NCI-H748 (cell line): ENCODE measurements at regions not wholly inside any gene's neighbourhood (a gene's known extent, or its start where the extent isn't known, plus 50 kb on each side); places are given as distances from the start of the nearest gene placed in this dataset.
A peak's percentile ranks its signal among the peaks of the same experiment; 100 is the strongest.
"Not testable (repeated sequence)": the region's sequence is repeated elsewhere in the genome, so short reads cannot be mapped to it uniquely, and the experiment has no call there.

Source experiments
- DNase-seq: peaks from one replicate; lab custom pipeline; 2025; ENCODE audit not compliant: unreplicated experiment; lab: John Stamatoyannopoulos, UW

DNA sequence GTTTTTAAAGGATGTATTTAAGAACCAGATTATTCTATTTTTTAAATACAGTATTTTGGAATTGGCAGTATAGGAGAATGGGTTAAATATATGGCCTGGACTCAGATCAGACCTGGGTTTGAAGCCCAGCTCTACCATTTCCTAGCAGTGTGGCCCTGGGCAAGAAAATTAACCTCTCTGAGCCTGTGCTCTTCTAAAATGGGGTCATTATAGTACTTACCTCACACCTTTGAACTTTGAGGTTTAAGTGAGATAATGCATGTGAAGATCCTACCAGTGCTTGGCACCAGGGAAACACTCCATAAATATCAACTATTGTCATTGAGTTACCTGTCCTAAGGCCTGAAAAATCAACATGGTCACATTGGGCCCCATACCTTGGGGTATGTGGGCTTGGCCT, 93.4 kb upstream of the WSB1 start:
- DNase-seq: no peak

DNA sequence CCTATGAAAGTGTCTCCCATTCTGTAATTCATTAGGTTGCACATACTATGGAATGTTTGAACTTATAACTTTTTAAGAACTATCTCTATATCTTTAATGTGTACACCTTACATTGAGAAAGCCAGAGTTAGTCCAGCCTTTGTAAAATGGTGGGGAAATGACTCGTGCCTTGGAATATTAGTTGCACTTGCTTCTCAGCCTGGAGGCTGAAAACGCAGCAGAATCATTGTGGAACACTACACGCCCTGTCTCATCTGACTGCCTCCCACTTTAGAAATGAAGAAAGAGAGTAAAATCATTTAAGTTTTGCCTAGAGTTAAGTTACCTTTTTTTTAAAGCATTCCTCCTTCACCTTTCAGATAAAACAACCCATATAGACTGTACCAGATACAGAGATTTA, 90.7 kb upstream of the WSB1 start:
- no peak for DNase-seq

DNA sequence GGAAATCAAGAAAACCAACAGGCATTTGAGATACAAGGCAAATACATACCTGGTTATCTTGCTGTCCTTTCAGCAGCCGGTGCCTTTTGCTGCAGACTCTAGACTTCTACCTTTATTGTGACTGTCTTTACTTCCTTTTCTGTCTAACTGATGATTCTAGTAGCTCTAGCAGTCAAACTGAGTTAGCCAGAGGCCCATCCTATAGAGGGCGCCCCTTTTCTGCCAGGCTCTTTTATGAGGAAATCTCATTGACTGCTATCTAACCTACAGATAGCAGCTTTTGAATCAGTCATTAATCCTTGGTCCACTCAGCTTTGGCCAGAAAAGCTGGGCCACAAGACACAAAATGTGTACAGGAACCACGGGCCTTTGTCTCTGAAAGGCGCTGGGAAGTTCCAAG, 87.5 kb upstream of the WSB1 start:
- DNase-seq: peak; percentile 24

GRCh38 chr17:27207073-27207513, 86.8 kb upstream of the WSB1 start:
- DNase-seq: no peak

GRCh38 chr17:27208370-27208769, 85.5 kb upstream of the WSB1 start:
- DNase-seq: not testable (repeated sequence)

GRCh38 chr17:27209316-27209715, 84.6 kb upstream of the WSB1 start:
- DNase-seq: no peak

GRCh38 chr17:27210809-27211208, 83.1 kb upstream of the WSB1 start:
- DNase-seq: not testable (repeated sequence)

DNA sequence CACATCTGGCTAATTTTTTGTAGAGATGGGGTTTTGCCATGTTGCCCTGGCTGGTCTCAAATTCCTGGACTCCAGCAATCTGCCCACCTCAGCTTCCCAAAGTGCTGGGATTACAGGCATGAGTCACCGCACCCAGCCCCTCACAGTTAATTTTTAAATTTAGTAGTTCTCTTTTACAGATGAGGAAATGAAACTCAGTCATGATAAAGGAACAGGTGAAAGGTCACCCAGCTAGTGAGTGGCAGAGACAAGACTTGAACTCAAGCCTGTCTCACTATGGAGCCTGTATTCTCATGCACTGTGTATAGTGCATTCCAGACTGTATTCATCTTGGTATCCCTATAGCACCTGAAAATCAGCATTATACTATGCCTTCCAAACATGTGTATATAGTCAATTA, 77.1 kb upstream of the WSB1 start:
- no peak for DNase-seq

- DNase-seq: no peak
These were observed 76.3 kb upstream of the WSB1 start for GRCh38 chr17:27217631-27218030.

DNA sequence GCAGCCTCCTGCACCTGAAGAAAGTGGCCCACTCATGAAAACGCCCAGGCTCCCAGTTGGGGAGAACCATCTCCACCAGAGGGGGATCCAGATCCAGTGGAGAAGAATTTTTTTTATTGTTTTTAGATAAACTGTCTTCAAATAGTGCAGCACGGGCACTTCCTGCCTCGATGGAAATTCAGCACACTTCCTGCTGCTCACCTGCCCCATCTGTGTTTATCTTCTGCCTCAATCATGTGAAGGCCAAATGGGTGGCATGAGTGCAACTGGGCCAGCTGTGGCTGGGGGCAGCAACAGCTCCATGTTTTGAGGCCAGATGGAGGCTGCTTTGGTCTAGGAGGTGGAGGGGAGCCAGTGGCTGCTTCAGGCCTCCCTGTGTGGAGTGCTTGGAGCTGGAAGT, 75.9 kb upstream of the WSB1 start:
- no peak for DNase-seq

DNA sequence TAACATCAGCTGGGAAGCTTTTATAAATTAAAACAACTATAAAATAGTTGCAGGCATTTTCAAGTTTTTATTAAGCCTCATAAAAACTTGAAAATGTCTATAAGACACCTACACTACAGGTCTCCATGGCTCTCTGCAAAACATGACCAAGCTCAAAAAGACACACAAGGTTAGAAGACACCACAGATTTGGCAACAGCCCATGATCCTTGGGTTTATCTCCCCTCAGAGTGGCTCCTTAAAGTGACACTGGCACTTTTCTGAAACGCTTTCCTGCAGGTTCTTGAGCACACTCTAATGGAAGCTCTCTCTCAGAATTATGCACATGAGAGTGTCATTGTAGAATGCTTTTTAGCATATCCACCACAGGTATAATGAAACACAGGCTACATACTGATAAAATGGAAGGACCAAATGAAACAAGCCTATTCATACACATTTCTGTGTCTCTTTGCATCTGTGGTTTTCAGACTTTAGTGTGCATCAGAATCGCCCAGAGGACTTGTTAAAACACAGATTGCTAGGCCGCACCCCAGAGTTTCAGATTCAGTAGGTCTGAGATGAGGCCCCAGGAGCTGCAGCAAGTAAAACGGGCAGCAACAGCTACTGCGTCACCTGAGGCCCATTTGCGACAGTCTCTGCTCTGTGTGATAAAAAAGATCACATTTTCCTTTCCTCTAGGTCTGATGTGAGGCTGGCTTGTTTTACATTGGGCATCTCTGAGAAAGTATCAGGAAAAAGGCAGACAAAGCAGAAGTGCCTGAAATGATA, 75.0 kb upstream of the WSB1 start:
- DNase-seq: no peak

DNA sequence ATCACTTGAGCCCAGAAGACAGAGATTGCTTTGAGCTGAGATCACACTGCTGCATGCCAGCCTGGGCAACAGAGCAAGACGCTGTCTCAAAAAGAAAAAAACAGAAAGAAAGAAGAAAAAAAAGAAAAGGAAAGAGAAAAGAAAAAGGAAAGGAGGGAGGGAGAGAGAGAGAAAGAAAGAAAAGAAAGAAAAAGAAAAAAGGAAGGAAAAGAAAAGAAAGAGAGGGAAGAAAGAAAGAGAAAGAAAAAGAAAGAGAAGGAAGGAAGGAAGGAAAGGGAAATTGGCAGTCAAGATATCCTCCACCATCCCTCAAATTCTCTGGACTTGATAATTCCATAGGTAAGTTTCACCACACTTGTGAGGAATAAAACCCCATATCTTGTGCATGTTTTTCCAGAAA, 71.4 kb upstream of the WSB1 start:
- no peak for DNase-seq

DNA sequence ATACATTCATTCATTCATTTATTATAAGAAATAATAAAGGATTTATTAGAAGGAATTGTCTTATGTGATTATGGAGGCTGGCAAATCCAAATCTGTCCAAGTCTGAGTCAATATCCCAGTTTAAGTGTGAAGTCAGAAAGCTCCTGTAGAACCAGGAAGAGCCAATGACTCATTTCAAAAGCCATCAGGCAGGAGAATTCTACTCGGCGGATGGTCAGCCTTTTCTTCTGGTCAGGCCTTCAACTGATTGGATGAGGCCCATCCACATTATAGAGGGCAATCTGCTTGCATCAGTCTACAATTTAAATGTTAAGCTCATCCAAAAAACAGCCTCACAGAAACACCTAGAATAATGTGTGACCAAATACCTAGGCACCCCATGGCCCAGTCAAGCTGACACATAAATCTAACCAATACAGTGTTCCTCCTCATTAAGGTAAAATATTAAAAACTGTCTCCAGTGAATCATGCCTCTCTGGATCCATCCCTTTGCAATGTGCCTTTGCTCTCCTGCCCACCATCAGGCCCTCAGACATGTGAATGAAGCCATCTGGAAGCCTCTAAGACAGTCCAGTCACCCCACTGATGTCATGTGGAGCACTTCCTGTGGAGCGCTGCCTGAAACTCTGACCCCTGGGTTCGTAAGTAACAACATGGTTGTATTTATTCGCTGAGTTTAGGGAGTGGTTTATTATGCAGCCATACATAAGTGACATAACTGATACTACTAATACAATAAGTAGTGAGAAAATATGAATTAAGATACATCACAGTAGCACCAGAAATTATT, 69.2 kb upstream of the WSB1 start:
- DNase-seq: no peak

- DNase-seq: no peak
These were observed 67.2 kb upstream of the WSB1 start for GRCh38 chr17:27226611-27227230.

DNA sequence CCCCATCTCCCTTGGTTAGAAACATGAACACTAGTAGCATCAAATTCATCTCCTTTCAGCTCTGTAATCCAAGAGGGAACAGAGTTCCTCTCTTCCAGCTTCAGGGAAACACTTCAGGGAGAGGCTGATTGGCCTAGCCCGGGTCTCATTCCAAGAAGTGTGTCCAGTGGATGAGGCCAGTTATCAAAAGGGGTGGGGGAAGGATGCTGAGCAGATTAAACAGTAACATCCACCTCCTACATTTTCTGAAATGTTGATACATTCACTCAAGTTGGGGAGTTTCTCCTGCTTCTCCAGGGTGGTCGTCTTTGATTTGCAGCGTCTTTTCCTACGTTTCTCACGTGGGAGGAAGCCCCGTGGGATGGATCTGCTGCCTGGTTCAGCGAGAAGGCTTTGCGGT, 62.9 kb upstream of the WSB1 start:
- no peak for DNase-seq

DNA sequence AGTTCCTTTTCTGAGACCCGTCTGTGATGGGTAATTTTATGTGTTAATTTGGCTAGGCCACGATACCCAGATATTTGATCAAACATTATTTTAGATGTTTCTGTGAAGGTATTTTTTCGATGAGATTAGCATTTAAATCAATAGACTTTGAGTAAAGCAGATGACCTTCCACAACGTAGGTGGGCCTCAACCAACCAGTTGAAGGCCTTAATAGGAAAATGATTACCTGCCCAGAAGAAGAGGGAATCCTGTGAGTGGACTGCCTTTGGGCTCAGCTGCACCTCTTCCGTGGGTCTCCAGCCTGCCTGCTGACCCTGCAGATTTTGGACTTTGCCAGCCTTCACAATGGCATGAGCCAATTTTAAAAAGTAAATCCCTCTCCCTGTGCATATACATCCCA, 61.6 kb upstream of the WSB1 start:
- DNase-seq: no peak

DNA sequence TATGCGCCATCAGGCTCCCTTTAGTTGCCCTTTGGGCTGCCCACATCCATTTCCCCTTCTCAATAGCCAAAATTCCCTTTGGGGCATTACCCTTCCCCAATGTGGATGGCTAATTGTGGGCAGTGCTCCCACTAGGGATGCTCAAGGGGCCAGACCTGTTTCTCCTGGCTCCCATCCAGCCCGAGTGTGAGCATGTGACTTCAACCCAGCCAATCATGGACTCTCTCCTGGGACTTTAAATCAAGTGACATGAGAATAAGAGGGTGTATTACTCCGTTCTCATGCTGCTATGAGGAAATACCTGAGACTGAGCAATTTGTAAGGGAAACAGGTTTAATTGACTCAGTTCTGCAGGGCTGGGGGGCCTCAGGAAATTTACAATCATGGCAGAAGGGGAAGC, 60.9 kb upstream of the WSB1 start:
- no peak for DNase-seq

- DNase-seq: no peak
These were observed 60.1 kb upstream of the WSB1 start for GRCh38 chr17:27233776-27234175.

- peak; percentile 70 for DNase-seq
These were observed 57.1 kb upstream of the WSB1 start for GRCh38 chr17:27236717-27237315.

- DNase-seq: no peak
These were observed 56.0 kb upstream of the WSB1 start for GRCh38 chr17:27237890-27238289.

GRCh38 chr17:27239046-27239445, 54.9 kb upstream of the WSB1 start:
- no peak for DNase-seq

DNA sequence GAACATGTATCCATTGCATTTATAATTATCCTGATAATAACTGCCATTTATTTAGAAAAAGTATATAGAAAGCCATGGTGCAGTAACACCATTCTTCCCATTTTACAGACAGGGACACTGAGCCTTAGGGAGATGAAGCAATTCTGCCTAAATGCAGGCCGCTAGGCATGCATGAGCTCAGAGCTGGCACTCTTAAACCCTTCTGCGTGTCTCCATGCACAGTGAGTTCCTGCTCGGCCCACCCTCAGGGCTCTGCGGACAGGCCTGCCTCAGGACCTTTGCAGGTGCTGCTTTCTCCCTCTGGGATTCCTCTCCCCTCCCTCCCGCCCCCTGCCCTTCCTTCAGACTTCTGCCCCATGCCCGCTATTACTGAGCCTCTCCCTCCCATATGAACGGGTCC, 54.3 kb upstream of the WSB1 start:
- no peak for DNase-seq
